ENCODE measurements at regions not wholly inside any gene's neighbourhood (a gene's known extent, or its start where the extent isn't known, plus 50 kb on each side); places are given as distances from the start of the nearest gene placed in this dataset.
"Not testable (repeated sequence)": the region's sequence is repeated elsewhere in the genome, so short reads cannot be mapped to it uniquely, and the experiment has no call there.

DNA sequence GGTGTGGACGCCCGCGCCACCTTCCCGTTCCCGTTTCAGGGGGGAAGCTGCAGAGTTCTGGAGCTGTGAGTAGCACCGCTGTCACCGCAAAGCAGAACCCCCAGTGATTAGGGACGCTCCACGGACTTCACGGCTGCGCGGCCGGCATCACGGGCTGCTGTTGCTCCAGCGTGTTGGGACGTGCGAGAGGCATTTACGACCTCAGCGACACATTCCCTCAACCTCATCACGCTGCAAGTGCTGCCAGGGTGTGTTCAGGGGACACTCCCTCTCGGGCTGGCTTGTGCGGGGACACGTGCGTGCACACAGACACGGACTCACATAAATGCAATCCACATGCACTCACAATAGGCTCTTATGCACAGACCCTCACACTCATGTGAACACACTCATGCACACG, 187.9 kb downstream of the NPIPB11 start:
- DNase-seq: not testable (repeated sequence)

DNA sequence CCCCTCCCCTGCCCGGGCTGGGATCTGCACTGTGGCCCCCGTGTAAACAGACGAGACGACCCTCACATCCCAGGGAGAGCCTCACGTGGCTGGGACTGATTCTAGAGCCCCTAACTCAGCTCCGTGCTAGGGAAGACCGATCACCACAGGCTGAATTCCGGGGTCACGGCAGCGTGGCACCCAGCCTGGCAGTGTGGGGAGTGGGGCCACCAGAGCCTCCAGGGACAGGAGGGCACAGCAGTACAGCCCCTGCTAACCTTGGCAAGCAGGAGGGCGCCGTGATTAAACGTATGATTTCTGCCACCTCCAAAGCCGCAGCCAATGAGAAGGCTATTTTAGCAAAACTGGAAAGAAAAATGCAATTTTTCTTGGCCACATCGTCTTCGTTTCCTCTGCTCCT, 188.3 kb downstream of the NPIPB11 start:
- not testable (repeated sequence) for DNase-seq

GRCh38 chr16:29217752-29218126, 188.8 kb downstream of the NPIPB11 start:
- DNase-seq: not testable (repeated sequence)

DNA sequence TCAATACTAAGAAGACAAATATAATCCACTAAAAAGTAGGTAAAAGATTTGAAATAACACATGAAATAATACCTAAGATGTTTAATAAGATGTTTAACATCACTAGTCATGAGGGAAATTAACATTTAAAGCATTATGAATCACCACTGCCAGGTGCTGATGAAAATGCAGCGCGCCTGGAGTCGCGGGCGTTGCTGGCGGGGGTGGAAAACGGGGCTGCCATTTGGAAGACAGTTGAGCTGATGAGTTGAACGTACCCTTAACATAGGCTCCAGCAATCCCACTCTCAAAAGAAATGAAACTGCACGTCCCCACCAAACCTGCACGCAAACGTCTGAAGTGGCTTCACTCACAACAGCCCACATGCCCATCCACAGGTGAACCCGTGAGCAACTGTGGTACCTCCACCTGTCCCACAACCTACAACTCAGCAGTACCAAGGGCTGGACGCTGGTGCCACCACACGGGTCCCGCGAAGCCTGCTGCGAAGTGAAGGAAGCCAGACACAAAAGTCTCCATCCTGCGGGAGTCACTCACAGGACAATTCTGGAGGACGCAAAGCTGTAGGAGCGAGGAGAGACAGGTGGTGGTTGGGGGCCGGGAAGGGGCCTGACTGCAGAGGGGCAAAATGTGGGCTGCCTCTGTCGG, 189.3 kb downstream of the NPIPB11 start:
- DNase-seq: not testable (repeated sequence)

- DNase-seq: not testable (repeated sequence)
Observed at GRCh38 chr16:29213770-29214169, 192.7 kb downstream of the NPIPB11 start.

DNA sequence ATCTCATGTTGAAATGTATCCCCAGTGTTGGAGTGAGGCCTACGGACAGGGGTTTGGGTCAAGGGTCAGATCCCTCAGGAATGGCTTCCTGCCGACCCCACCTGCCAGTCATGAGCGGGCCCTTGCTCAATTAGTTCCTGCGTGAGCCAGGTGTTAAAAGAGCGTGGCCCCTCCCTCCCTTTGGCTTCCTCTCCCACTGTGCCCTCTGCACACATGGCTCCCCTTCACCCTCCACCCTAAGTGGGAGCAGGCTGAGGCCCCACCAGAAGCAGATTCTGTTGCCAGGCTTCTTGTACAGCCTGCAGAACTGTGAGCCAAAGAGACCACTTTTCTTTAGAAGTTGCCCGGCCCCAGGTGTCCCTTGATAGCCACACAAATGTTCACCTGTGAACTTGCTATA, 193.3 kb downstream of the NPIPB11 start:
- DNase-seq: not testable (repeated sequence)

- DNase-seq: not testable (repeated sequence)
Observed at GRCh38 chr16:29212084-29213027, 194.2 kb downstream of the NPIPB11 start.

DNA sequence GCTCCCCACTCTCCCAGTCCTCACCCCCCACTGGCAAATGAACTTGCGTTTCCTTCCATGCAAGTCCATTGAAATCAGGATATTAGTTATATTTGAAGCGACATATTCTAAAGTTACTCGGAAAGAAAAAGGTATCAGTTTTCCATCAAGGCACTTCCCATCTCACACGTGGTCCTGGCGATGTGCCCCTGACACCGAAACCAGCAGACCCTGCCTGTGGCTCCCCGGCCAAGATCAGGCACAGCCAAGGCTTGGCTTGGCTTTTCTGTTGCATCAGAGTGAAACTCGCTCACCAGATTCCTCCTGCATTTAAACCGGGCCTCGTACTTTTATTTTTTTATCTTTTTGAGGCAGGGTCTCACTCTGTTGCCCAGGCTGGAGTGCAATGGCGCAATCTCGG, 195.1 kb downstream of the NPIPB11 start:
- not testable (repeated sequence) for DNase-seq

GRCh38 chr16:29210299-29211150, 196.0 kb downstream of the NPIPB11 start:
- not testable (repeated sequence) for DNase-seq

DNA sequence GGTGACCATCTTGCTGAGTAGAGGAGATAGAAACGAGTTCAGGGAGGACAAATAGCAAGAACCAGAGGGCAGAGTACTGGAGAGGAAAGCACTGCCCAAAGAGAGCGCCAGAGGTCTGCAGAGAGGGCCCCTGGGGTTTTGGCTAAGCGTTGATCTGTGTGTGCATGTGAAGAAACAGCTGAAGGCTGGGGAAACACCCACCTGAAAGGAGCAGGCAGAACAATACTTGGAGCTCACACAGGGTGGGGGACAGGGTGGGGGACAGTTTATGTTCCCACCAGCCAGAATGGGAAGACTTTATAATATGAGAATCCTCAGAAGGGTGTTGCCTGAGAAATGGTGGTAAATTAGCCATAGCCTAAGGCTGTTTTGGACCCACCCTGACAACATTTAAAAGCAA, 200.4 kb downstream of the NPIPB11 start:
- not testable (repeated sequence) for DNase-seq

GRCh38 chr16:29205151-29205550, 201.4 kb downstream of the NPIPB11 start:
- DNase-seq: not testable (repeated sequence)

- no peak for DNase-seq
Observed at GRCh38 chr16:29204806-29205135, 201.7 kb downstream of the NPIPB11 start.

DNA sequence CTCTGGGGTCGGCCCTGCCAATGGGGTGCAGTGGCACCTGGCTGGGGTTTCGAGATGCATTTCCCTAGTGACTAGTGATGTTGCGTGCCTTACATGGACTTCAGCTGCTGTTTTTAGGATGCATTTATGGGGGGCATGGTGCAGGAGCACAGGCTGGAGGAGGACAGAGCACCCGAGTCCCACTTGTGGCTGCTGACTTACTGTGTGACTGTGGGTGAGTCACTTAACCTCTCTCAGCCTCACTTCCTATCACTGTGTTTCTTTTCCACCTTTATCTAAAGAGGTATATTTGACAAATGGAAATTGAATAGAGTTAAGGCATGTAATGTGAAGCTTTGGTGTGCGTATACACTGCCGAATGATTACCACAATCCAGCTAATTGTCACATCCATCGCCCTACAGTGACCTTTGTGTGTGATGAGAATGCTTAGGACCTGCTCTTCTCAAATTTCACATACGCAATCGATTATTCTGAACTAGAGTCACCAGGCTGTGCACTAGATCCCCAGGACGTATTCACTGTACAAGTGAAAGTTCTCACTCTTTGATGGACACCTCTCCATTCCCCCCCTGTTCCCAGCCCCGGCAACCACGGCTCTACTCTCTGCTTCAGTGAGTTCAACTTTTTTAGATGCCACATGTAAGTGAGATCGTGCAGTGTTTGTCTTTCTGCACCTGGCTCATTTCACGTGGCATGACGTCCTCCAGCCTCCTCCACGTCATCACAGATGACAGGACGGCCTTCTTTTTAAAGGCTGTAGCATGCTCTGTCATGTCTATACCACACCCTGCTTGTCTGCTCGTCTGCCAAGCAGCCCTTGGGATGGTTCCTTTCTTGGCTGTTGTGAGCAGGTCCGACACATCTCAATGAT, 202.3 kb downstream of the NPIPB11 start:
- not testable (repeated sequence) for DNase-seq

DNA sequence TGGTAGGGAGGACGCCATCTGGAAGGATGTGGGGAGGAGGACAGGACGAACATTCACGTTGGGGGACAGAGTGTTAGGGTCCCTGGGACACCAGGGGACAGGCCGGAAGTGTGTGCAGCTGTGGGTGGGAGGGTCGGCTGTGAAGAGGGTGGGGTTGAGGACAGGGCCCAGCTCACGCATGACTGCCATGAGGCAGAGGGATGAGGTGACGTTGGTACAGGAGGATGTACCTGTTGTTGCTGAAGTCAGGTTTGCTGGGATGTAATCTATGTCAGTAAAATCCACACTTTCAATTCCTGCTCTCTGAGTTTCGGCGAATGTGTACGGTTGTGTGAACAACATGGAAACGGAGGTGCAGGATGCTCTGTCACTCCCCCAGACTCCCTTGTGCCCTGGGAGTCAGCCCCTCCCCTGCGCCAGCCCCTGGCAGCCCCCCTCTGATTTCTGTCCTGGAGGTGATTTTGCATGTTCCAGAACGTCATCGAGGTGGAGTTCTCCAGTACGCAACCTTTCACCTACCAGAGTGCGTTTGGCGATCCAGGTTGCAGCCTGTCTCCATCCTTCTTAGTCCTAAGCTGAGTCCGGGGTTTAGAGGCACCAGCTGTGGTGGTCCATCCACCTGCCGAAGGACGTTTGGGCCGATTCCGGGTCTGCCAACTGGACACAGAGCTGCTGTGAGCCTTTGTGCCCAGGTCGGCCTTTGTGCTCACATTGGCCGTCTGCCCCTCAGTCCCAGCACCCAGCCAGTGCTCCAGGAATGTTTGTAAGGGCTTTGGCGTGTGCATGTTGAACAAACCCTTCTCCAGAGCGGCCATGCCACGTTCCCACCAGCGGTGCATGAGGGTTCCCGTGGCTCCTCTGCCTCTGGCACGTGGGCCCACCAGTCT, 203.2 kb downstream of the NPIPB11 start:
- not testable (repeated sequence) for DNase-seq

GRCh38 chr16:29202642-29203041, 203.9 kb downstream of the NPIPB11 start:
- DNase-seq: not testable (repeated sequence)

GRCh38 chr16:29202025-29202632, 204.4 kb downstream of the NPIPB11 start:
- DNase-seq: not testable (repeated sequence)

DNA sequence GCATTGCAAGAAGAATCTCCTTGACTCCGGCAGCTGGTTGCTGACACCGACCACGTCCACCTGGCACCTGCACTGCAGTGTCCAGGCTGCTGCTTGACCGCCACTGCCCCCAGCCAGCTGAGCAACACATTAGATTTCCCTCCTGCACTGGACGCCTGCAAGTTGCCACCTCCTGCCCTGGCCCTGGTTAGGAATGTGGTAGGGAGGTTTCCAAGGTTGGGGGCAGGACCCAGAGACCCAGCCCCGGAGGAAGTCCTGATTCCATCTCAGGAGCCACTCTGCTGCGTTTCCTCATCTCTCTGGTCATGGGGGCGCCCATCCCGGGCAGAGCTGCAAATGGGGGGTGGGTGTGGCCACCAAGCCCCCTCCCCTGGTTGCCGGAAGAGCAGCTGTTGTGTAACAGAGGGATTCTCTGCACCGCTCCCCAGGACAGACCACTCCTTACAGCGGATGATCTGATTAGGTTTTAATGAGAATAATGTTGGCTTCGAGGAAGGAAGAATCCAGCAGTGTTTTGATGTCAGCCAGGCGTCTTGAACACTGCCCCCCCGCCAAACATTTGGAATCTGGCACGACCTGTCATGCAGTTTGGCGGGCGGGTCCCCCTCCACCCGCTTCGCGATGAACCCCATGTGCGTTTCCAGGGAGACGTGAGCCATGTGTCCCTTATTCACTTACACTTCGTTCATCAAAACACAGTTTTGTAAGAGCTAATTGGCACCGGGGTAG, 205.1 kb downstream of the NPIPB11 start:
- not testable (repeated sequence) for DNase-seq

DNA sequence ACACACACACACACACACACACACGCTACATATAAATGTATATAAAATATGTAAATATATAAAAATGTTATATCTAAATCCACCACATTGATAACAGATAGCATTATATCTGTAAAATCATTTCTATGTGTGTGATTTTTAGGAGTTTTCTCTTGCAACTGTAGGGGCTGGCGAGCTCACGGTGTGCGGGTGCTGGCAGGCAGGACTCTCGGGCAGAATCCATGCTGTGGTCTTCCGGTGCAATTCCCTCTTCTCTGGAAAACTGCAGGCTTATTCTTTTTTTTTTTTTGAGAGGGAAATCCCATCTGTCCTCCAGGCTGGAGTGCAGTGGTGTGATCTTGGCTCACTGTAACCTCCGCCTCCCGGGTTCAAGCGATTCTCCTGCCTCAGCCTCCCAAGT, 205.8 kb downstream of the NPIPB11 start:
- DNase-seq: not testable (repeated sequence)

- not testable (repeated sequence) for DNase-seq
Observed at GRCh38 chr16:29200135-29200601, 206.3 kb downstream of the NPIPB11 start.
